ENCODE measurements at regions not wholly inside any gene's neighbourhood (a gene's known extent, or its start where the extent isn't known, plus 50 kb on each side); places are given as distances from the start of the nearest gene placed in this dataset.
"Not testable (repeated sequence)": the region's sequence is repeated elsewhere in the genome, so short reads cannot be mapped to it uniquely, and the experiment has no call there.

GRCh38 chr7:55743454-55743717 is 119.2 kb downstream of the SEPTIN14 start:
- not testable (repeated sequence) for DNase-seq

- not testable (repeated sequence) for DNase-seq
Observed at GRCh38 chr7:55742651-55743453, 119.7 kb downstream of the SEPTIN14 start.

GRCh38 chr7:55741721-55742631 is 120.6 kb downstream of the SEPTIN14 start:
- DNase-seq: not testable (repeated sequence)

GRCh38 chr7:55740633-55741250 is 121.8 kb downstream of the SEPTIN14 start:
- not testable (repeated sequence) for DNase-seq

GRCh38 chr7:55740053-55740452 is 122.5 kb downstream of the SEPTIN14 start:
- DNase-seq: not testable (repeated sequence)

GRCh38 chr7:55736641-55737221 is 125.8 kb downstream of the SEPTIN14 start:
- not testable (repeated sequence) for DNase-seq

GRCh38 chr7:55733241-55734140 is 129.1 kb downstream of the SEPTIN14 start:
- DNase-seq: peak; percentile 25

- no peak for DNase-seq
Observed at GRCh38 chr7:55731931-55732330, 130.6 kb downstream of the SEPTIN14 start.

GRCh38 chr7:55730197-55730596 is 132.4 kb downstream of the SEPTIN14 start:
- no peak for DNase-seq

- DNase-seq: no peak
Observed at GRCh38 chr7:55723621-55723941, 139.0 kb downstream of the SEPTIN14 start.

GRCh38 chr7:55722874-55723620 is 139.5 kb downstream of the SEPTIN14 start:
- not testable (repeated sequence) for DNase-seq

- not testable (repeated sequence) for DNase-seq
Observed at GRCh38 chr7:55721004-55721403, 141.5 kb downstream of the SEPTIN14 start.

GRCh38 chr7:55715247-55715867 is 143.1 kb upstream of the VOPP1 start:
- DNase-seq: not testable (repeated sequence)

GRCh38 chr7:55714370-55714769 is 142.1 kb upstream of the VOPP1 start:
- not testable (repeated sequence) for DNase-seq

- not testable (repeated sequence) for DNase-seq
Observed at GRCh38 chr7:55710312-55710711, 138.0 kb upstream of the VOPP1 start.

GRCh38 chr7:55708028-55708427 is 135.7 kb upstream of the VOPP1 start:
- not testable (repeated sequence) for DNase-seq

GRCh38 chr7:55707410-55707809 is 135.1 kb upstream of the VOPP1 start:
- DNase-seq: not testable (repeated sequence)

GRCh38 chr7:55706451-55707195 is 134.3 kb upstream of the VOPP1 start:
- not testable (repeated sequence) for DNase-seq

GRCh38 chr7:55705728-55706450 is 133.6 kb upstream of the VOPP1 start:
- not testable (repeated sequence) for DNase-seq

All from dermis blood vessel endothelial cell (primary cell).